ENCODE measurements at regions not wholly inside any gene's neighbourhood (a gene's known extent, or its start where the extent isn't known, plus 50 kb on each side); places are given as distances from the start of the nearest gene placed in this dataset.
A peak's percentile ranks its signal among the peaks of the same experiment; 100 is the strongest.
"Not testable (repeated sequence)": the region's sequence is repeated elsewhere in the genome, so short reads cannot be mapped to it uniquely, and the experiment has no call there.

DNA sequence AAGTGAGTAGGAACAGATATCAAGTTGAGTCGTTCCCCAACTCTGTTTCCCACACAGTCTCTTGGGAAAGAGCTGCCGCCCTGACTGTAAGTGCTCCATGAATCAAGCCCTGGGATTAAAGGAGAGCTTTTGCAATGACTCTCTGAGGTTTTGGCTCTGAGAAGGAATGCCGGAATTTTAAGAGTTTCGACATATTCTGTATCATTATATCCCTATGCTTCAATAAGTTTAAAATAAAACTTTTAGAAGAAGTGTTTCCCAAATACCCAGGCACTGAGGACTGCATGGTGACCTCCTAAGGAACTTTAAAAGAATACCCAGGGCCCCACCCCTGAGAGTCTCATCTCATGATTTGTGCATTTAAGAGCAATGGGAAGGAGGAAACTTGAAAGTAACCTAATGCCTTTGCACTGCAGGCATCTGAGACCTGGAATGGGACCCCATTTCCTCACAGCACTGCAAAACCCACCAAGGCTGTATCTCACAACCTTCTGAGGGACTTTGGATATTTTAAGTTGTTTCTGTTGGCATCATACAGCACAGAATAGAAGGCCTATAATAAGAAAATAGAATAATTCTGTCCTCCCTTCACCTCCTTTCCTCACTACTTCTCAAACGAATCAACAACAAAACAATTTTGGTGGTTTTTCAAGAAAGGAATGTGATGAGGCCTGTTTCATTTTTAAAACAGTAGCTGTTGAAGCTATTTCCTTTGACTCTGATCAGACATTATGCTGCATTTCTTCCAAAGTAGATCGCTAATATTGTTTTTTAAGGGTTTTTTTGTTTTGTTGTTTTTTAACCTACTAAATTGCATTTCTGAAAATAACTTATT, 121.2 kb downstream of the GASK1B start:
- no peak for DNase-seq

DNA sequence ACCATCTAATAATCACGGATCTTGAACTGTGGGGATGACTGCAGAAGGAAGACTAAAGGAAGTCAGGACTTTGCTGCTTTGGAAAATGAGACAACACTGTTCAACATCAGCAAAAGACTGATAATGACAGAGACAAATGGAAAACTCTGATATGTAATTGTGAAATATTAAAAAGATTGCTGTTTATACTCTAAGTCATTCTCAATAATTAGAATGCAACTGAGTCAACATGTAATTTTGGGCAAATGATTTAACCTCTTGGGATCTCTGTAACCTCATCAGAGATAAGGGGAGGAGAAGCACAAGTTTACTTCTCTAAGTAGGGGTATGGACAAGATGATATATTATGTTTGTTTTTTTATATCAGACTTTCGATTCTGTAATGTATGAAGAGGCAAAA, 121.9 kb downstream of the GASK1B start:
- no peak for DNase-seq

DNA sequence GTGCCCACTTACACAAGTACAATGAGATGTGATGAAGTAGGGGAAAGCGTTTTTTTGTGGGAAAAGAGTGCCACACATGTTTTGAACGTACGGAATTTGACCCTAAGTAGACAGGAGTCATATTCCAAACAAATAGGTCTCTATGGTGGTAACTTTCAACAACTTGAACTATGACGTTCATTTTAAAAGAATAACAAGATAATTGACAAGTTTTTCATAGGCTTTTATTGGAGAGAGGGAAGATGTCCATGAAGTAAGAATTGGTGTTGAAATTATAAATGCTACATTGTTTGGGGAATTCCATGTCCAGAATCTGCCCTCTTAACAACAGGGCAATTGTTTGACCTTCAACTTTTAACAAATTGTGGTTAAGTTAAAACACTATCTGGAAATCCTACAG, 126.5 kb downstream of the GASK1B start:
- no peak for DNase-seq

DNA sequence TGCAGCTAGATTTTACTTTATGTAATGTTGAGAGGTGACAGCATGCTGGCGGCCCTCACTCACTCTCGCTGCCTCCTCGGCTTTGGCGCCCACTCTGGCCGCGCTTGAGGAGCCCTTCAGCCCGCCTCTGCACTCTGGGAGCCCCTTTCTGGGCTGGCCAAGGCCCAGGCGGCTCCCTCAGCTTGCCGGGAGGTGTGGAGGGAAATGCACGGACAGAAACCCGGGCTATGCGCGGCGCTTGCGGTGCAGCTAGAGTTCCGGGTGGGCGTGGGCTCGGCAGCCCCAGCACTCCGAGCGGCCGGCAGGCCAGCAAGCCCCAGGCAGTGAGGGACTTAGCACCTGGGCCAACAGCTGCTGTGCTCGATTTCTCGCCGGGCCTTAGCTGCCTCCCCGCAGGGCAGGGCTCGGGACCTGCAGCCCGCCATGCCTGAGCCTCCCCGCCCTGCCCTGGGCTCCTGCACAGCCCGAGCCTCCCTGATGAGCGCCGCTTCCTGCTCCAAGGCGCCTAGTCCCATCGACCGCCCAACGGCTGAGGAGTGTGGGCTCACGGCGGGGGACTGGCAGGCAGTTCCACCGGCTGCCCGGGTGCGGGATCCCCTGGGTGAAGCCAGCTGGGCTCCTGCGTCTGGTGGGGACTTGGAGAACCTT, 128.7 kb downstream of the GASK1B start:
- no peak for DNase-seq

DNA sequence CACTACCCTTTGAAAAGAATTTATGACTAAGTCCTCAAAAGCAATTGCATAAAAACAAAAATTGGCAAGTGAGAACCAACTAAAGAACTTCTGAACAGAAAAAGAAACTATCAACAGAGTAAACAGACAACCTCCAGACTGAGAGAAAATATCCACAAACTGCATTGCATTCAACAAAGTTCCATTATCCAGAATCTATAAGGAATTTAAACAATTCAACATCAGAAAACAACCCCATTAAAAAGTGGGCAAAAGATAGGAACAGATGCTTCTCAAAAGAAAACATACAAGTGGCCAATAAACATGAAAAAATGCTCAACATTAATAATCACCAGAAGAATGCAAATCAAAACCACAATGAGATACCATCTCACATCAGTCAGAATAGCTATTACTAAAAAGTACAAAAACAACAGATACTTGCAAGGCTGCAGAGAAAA, 130.2 kb downstream of the GASK1B start:
- DNase-seq = no peak

DNA sequence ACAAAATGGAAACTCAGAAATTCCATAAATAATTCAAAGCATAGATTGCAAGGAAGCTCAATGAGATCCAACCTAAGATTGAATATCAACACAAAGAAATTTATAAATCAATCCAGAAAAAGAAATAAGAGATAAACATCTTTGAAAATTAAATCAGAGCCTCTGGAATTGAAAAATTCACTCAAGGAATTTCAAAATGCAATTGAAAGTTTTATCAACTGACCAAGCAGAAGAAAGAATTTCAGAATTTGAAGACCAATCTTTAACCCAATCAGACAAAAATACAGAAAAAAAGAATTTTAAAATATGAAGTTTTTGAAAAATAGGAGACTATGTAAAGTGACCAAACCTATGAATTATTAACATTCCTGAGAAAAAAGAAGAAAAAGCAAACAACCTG, 134.1 kb downstream of the GASK1B start:
- no peak for DNase-seq

DNA sequence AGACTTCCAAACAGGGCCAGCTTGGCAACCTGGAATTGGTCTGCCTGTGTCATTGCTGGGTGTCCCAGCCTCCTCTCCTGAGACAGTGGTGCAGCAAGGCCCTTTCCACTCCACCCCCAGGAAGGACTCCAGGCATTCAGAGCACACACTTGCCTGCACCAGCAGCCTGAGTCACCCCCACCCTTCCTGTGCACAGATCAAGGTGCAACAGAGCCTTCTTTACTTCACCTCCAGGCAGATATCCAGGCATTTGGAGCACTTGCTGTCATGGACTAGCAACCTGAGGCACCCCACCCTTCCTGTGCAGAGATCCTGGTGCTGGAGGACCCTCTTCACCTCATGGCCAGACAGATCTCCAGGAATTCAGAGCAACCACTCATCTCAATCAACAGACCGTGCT, 135.8 kb downstream of the GASK1B start:
- no peak for DNase-seq

DNA sequence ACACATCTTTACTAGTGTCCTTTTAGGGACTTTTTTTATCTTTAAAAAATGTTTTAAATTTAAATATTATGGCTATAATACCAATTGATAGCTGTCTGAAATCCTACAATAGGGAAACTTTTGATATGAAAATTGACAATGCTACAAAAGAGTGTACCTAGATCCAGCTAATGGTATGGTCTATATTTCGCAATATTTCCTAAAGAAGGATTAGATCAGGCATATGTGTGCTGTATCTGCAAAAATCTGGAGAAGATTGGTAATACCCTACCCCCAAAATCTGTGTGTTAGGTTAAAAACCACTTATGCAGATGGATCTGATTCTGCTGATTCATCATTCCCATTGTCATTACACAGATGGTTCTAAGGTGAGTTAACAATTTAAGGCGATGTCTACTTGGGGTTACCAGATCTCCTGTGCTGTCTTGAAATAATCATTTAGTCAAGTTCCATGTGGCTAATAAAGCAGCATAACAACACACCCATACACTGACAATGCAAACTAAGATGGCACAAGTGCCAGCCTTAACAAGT, 137.1 kb downstream of the GASK1B start:
- no peak for DNase-seq

DNA sequence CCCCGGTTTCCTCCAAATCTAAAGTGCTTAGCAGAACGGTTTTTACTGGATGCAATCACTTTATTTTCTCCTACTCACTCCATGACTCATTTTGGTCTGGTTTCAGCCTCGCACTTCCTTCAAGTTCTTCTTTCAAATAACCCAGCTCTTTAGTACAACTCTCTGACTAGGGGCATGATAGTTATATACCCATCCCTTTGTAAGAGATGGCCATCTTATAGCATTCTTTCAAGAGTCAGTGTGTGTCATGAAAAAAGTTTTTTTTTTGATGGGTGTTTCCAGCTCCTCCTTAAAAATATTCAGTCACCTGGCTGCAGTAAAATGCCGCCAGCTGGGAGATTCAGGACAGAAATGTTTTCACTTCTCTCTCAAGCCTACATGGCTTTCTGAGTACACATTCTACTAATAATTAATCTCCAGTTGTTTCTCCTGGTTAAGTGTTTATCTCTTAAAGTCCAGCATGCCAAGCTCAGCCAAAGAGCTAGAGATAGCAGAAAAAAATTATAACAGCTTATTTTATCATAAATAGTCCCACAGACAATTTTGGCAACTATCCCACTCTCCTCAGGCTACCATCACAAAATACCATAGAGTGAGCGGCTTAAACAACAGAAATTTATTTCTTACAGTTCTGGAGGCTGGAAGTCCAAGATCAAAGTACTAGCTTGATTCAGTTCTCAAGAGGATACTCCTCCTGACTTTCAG, 139.3 kb downstream of the GASK1B start:
- no peak for DNase-seq

DNA sequence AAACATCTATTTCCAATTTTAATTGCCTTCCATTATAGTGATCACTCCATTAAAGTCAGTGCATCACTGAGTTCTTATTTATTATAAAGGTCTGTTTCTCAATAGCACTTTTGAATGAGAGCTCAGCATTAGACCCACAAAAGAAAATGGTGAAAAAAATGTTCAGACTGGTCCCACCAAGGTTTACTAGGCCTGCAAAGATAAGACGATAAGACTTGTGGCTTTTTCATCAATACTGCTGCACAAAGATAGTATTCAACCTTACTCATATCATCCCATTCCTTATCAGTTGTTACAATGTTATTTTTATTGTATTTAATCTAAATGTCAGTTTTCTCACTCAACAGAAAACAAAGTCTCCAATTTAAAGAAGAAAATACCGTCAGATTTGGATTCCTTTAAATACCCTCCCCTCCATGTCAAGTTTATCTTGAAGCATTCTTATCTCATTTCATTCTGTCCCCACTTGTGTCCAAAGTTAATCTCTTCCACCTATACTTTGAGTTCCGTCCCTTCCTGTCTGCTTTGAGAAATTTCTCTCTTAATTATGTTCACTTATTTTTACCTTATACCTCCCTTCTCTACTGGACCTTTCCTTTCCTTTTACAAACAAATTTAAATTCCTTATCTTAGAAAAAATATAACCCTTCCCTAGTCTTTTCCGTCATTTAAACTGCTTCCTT, 140.0 kb downstream of the GASK1B start:
- DNase-seq = no peak

DNA sequence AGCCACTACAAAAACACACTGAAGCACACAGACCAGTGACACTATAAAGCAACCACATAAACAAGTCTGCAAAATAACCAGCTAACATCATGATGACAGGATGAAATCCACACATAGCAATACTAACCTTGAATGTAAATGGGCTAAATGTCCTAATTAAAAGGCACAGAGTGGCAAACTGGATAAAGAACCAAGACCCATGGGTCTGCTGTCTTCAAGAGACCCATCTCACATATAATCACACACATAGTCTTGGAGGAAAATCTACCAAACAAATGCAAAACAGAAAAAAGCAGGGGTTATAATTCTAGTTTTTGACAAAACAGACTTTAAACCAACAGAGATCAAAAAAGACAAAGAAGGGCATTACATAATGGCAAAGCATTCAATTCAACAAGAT, 144.4 kb downstream of the GASK1B start:
- not testable (repeated sequence) for DNase-seq

DNA sequence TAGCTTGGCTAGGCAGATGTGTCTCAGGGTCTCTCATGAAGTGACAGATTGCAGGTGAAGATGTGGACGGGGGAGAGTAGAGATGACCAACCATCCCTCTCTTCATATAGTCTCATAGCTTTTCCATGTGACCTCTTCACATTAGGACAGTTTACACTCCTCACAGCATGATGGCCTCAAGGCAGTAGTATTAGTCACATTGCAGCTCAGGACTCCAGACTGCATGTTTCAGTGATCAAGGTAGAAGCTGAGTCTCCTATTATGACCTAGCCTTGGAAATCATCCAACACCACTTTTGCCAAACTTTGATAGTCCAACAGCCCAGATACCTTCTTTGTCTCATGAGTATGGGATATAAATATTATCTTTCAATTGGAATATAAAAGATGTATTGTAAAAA, 147.7 kb downstream of the GASK1B start:
- DNase-seq = no peak

DNA sequence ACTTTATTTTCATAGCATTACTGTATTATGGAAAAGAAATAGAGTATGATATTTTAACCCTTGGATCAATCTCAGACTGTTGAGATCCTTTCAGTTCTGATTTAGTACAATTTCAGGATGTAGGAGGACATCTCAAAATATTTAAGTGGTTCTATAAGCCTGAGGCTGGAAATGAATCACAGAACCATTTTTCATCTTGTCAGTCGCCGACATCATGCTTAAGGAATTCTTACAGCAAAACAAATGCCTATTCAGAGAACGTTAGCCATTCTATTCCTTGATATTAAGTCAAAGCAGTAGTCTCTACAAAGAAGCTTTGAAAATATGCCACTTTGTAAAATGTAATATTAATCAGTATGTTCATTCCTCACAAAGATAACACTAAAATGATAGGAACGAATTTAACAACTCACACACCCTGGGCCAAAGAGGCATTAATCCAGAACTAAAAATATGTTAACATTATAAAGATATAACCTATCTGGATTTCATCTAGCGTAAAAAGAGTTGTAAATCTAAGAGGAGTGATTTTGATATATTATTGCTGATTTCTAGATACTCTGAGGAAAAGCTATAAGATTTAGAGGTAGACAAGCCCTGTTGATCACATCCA, 152.0 kb downstream of the GASK1B start:
- DNase-seq = no peak

DNA sequence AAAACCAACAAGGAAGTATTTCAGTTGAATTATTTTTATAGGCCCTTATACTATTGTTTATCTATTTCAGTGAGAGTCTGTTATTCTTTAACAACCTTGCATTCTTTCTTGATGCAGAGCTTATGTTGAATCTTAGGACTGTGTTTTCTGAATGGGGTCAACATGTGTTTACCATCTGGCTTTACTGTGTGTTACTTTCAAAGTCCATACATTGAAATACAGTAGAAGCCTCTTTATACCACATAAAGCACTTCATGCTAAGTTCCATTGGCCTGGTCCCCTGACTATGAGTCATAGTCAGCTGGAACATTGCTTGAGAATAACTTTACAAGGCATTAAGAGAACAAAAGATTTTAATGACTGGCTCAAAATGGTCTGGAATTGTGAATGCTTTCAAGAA, 152.6 kb downstream of the GASK1B start:
- DNase-seq = peak in 1 of 3 experiments; percentile 10

DNA sequence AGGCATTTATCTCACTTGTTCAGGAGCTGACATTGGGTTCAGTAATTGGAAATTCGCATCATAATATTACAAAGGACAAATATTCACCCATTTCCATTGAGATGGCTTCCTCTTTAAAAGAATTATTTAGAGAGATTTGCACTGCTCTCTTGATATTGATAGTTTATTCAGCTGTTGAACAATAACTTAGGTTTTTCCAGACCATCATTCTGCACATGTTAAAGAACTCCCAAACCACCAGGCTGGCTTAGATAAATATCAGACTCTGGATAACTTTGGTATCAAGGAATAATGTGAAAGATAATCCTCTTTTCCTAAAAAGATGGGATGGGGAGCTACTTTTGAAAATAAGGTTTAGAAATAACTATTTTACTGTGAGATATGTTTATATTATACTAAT, 154.0 kb downstream of the GASK1B start:
- DNase-seq = no peak

DNA sequence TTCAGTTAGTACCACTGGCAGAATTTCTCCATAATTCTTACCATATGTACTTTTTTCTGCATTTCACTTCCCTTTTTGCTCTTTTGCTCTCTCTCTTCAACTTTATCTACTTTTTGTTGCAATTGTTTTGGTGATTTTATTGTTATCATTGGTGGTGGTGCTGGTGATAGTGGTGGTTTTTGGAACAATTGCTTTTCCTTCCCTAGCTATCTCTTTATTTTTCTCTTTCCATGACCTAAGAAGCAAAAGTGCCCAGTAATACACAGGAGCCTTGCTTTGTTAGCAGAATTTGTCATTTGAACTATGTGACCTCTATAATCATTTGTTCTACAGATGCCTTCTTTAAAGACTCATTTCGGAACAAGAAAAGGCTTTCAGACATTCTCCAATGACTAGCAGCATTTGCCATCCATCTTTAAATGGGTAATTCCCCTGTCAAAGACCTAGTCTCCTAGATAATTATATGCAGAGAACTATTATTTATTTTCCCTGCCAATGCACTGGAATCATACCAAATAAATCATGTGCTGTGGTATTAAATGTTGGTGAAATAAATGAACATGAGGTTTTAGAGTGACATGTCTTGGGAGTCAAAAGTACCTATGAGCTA, 154.5 kb downstream of the GASK1B start:
- no peak for DNase-seq

DNA sequence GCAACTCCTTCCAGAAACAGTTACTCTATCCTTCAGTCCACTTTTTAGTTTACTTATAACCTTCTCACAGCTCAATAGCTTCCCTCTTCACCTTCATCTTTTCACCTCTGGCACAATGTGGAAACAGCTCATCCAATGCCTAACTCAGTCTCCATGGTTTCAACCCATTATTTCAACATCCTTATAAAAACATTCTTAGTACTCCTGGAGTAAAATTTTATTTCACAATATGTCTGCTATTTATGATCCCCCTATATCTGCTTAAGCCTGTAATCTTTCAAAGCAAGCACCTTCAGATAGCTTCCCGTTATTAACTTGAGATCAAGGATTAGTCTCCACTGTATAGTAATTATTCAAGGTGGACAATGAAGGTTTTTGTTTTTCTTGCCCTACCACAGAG, 156.3 kb downstream of the GASK1B start:
- no peak for DNase-seq

DNA sequence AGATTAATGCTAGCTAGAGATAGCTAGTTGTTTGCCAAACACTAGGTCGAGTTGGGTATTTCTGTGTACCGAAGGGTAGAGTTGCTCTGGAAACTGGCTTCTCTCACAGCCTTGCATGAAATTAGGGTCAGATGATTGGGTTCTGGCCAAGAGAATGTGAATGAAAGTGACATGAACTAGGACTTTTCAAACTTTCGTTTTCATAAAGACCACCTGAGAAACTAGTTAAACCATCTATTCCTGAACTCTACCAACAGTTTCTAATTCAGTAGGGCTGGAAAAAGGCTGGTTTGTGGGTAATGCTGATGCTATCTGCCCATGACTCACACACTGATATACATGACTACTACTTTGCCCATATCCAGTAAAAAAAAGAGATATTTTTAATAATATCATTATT, 157.6 kb downstream of the GASK1B start:
- no peak for DNase-seq

DNA sequence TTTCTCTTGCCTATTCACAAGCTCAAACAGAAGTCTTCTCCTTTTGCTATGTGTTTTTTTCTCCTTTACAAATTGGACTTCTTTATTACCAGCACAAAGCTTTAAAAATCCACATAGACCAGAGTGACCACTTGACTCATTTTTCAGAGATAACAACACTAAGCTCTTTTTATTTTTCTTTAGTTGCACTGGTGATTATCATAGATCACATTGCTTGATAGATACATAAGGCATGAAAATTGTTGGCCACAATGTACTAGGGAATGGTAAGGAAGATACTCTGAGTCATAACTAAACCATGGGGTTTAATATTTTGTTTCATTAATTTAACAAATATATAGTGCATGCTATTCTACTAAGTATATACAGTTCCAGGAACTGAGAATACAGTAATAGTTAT, 159.0 kb downstream of the GASK1B start:
- DNase-seq = no peak

DNA sequence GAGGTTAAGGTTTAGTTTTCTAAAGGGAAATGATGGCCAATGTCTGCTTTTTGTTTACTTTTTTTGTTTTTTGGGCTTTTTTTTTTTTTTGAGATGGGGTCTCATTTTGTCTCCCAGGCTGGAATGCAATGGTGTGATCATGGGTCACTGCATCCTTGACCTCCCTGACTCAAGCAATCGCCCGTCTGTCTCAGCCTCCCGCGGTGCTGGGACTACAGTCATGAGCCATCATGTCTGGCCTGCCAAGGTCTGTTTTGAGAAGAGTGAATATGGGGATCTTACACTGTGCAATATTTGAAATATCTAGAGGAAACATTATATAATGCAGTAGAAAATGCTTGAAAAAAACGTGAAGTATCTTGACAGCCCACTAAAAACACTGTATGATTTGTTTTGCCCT, 162.5 kb downstream of the GASK1B start:
- DNase-seq = no peak

DNA sequence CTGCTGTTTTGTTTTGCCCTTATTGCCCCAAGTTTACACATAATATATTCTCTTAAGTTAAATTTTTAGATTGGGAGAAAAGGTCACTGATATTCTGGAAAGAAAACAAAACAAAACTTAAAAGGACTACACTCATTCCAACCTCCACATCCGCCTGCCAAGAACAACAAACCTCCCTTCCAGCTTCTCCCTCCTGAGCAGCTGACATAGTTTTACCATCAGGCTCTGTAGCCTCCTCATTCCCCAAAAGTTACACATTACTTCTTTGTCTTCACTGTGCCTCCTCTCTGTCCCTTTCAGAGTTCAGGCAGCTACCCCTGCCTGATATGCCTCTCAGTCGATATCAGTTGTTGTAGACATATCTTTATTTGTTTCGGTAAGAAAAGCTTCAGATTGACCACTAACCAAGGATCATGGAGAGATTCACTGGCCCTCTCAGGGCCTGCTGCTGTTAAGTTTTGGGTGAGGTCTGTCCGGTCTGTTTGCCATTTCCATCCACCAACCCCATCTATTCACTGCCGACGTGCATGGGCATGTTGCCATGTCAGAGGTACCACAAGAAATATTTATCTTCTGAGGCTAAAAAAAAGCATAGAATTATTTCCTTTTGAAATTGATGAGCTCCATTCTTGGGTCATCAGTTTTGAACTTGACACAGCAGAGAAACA, 164.1 kb downstream of the GASK1B start:
- no peak for DNase-seq

DNA sequence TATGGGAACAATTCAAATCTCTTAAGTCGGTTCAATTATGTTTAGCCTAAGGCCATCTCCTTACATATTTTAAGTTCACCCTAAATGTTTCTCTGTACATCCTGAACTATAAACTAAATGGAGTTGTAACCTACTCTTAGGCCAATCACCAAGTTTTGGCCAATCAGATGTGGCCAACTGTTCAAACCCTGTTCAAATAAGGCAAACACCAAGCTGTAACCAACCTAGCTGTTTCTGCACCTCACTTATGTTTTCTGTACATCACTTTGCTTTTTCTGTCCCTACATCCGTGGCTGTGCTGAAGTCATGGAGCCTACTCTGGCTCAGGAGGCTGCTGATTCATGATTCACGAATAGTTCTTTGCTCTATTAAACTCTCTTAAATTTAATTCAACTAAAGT, 165.3 kb downstream of the GASK1B start:
- DNase-seq = no peak

Data from NCI-H1417 (cell line).